Glutamatergic neuron (in vitro differentiated cells): ENCODE measurements at regions not wholly inside any gene's neighbourhood (a gene's known extent, or its start where the extent isn't known, plus 50 kb on each side); places are given as distances from the start of the nearest gene placed in this dataset.

ENCODE experiments used
- DNase-seq: peaks from one replicate; pipeline ENCODE4 v3.0.0; 2022
- H3K27ac Mint-ChIP-seq: one replicate; pipeline ENCODE4 v1.8.0; 2020; ENCODE audit warnings: mild to moderate bottlenecking, mixed read lengths, inconsistent platforms; ENCODE audit not compliant: unreplicated experiment
- H3K27me3 Mint-ChIP-seq: one replicate; pipeline ENCODE4 v1.8.0; 2020; ENCODE audit warnings: mild to moderate bottlenecking, moderate library complexity, mixed read lengths, inconsistent platforms; ENCODE audit not compliant: unreplicated experiment
- H3K36me3 Mint-ChIP-seq: one replicate; pipeline ENCODE4 v1.8.0; 2020; ENCODE audit warnings: mild to moderate bottlenecking, mixed read lengths, inconsistent platforms; ENCODE audit not compliant: unreplicated experiment
- H3K4me1 Mint-ChIP-seq: one replicate; pipeline ENCODE4 v1.8.0; 2020; ENCODE audit warnings: mild to moderate bottlenecking, low read depth, mixed read lengths, inconsistent platforms; ENCODE audit not compliant: unreplicated experiment
- H3K4me3 Mint-ChIP-seq: one replicate; pipeline ENCODE4 v1.8.0; 2020; ENCODE audit warnings: mild to moderate bottlenecking, mixed read lengths, inconsistent platforms; ENCODE audit not compliant: unreplicated experiment
- H3K9me3 Mint-ChIP-seq: one replicate; pipeline ENCODE4 v1.8.0; 2020; ENCODE audit warnings: mild to moderate bottlenecking, moderate library complexity, mixed read lengths, inconsistent platforms; ENCODE audit not compliant: unreplicated experiment
- CTCF ChIP-seq: fragments of 200-600 bp; sonication (generic); IDR thresholded peaks from one replicate; pipeline ENCODE4 v1.5.0; 2021; ENCODE audit not compliant: partially characterized antibody, unreplicated experiment

GRCh38 chr1:105874621-105875020 is 1181.9 kb upstream of the PRMT6 start:
- no peak for TF ChIP-seq CTCF
- no peaks in the 10 kb centered on the region for H3K9me3 Mint-ChIP-seq
- no peaks in the 10 kb centered on the region for H3K27me3 Mint-ChIP-seq
- H3K4me3 Mint-ChIP-seq, result no peak overlapping the region
- DNase-seq, result no peak
- H3K4me1 Mint-ChIP-seq, result no peaks in the 10 kb centered on the region
- no peaks in the 10 kb centered on the region for H3K36me3 Mint-ChIP-seq
- H3K27ac Mint-ChIP-seq, result no peak overlapping the region

GRCh38 chr1:105886309-105886708 is 1170.2 kb upstream of the PRMT6 start:
- no peaks in the 10 kb centered on the region for H3K27me3 Mint-ChIP-seq
- no peaks in the 10 kb centered on the region for H3K9me3 Mint-ChIP-seq
- TF ChIP-seq CTCF, result no peak
- no peaks in the 10 kb centered on the region for H3K4me1 Mint-ChIP-seq
- no peaks in the 10 kb centered on the region for H3K36me3 Mint-ChIP-seq
- H3K27ac Mint-ChIP-seq, result no peak overlapping the region
- DNase-seq, result no peak
- H3K4me3 Mint-ChIP-seq, result no peak overlapping the region

GRCh38 chr1:105891308-105891707 is 1165.2 kb upstream of the PRMT6 start:
- no peak overlapping the region for H3K4me3 Mint-ChIP-seq
- no peaks in the 10 kb centered on the region for H3K4me1 Mint-ChIP-seq
- no peak overlapping the region for H3K27ac Mint-ChIP-seq
- no peak for TF ChIP-seq CTCF
- no peak for DNase-seq
- no peaks in the 10 kb centered on the region for H3K27me3 Mint-ChIP-seq
- H3K36me3 Mint-ChIP-seq, result no peaks in the 10 kb centered on the region
- no peaks in the 10 kb centered on the region for H3K9me3 Mint-ChIP-seq

- Mint-ChIP-seq H3K4me1 (no peaks in the 10 kb centered on the region), H3K27ac (no peak overlapping the region), H3K36me3 (peaks cover 5% of the 10 kb centered on the region), H3K4me3 (no peak overlapping the region), H3K27me3 (no peaks in the 10 kb centered on the region), H3K9me3 (no peaks in the 10 kb centered on the region)
- TF ChIP-seq CTCF, result no peak
- no peak for DNase-seq
These were observed 1162.5 kb upstream of the PRMT6 start for GRCh38 chr1:105894006-105894405.

GRCh38 chr1:105909811-105910210 is 1146.7 kb upstream of the PRMT6 start:
- no peak for TF ChIP-seq CTCF
- peaks cover 1% of the 10 kb centered on the region for H3K27me3 Mint-ChIP-seq
- H3K4me3 Mint-ChIP-seq, result no peak overlapping the region
- H3K4me1 Mint-ChIP-seq, result no peaks in the 10 kb centered on the region
- no peaks in the 10 kb centered on the region for H3K9me3 Mint-ChIP-seq
- DNase-seq, result no peak
- H3K27ac Mint-ChIP-seq, result no peak overlapping the region
- H3K36me3 Mint-ChIP-seq, result no peaks in the 10 kb centered on the region
